ENCODE measurements at regions not wholly inside any gene's neighbourhood (a gene's known extent, or its start where the extent isn't known, plus 50 kb on each side); places are given as distances from the start of the nearest gene placed in this dataset.

- peak; percentile 13 for DNase-seq (ENCODE audit: low spot score)
These were observed 134.3 kb downstream of the OR2K2 start for GRCh38 chr9:111195766-111196165.

GRCh38 chr9:111193095-111193494 is 136.9 kb downstream of the OR2K2 start:
- no peak for DNase-seq (ENCODE audit: low spot score)

- no peak for DNase-seq (ENCODE audit: low spot score)
These were observed 137.4 kb downstream of the OR2K2 start for GRCh38 chr9:111192650-111193049.

GRCh38 chr9:111190347-111190746 is 139.7 kb downstream of the OR2K2 start:
- no peak for DNase-seq (ENCODE audit: low spot score)

- no peak for DNase-seq (ENCODE audit: low spot score)
These were observed 142.6 kb downstream of the OR2K2 start for GRCh38 chr9:111187376-111187775.

- DNase-seq (ENCODE audit: low spot score): no peak
These were observed 143.9 kb downstream of the OR2K2 start for GRCh38 chr9:111186021-111186530.

GRCh38 chr9:111180811-111181210 is 142.5 kb upstream of the LPAR1 start:
- DNase-seq (ENCODE audit: low spot score): no peak

- no peak for DNase-seq (ENCODE audit: low spot score)
These were observed 141.3 kb upstream of the LPAR1 start for GRCh38 chr9:111179577-111179976.

- peak; percentile 44 for DNase-seq (ENCODE audit: low spot score)
These were observed 140.2 kb upstream of the LPAR1 start for GRCh38 chr9:111178331-111179055.

- no peak for DNase-seq (ENCODE audit: low spot score)
These were observed 138.2 kb upstream of the LPAR1 start for GRCh38 chr9:111176511-111176910.

- DNase-seq (ENCODE audit: low spot score): no peak
These were observed 137.1 kb upstream of the LPAR1 start for GRCh38 chr9:111175350-111175749.

- DNase-seq (ENCODE audit: low spot score): no peak
These were observed 129.1 kb upstream of the LPAR1 start for GRCh38 chr9:111167341-111167740.

- no peak for DNase-seq (ENCODE audit: low spot score)
These were observed 125.6 kb upstream of the LPAR1 start for GRCh38 chr9:111163716-111164389.

- DNase-seq (ENCODE audit: low spot score): no peak
These were observed 123.8 kb upstream of the LPAR1 start for GRCh38 chr9:111162026-111162425.

GRCh38 chr9:111161015-111161415 is 122.7 kb upstream of the LPAR1 start:
- DNase-seq (ENCODE audit: low spot score): peak; percentile 69

GRCh38 chr9:111158999-111159398 is 120.7 kb upstream of the LPAR1 start:
- no peak for DNase-seq (ENCODE audit: low spot score)

- peak; percentile 70 for DNase-seq (ENCODE audit: low spot score)
These were observed 120.1 kb upstream of the LPAR1 start for GRCh38 chr9:111158363-111158762.

GRCh38 chr9:111154081-111154562 is 115.9 kb upstream of the LPAR1 start:
- DNase-seq (ENCODE audit: low spot score): no peak

GRCh38 chr9:111152614-111153406 is 114.5 kb upstream of the LPAR1 start:
- DNase-seq (ENCODE audit: low spot score): no peak

- DNase-seq (ENCODE audit: low spot score): no peak
These were observed 113.3 kb upstream of the LPAR1 start for GRCh38 chr9:111151537-111151936.

- no peak for DNase-seq (ENCODE audit: low spot score)
These were observed 111.9 kb upstream of the LPAR1 start for GRCh38 chr9:111150181-111150580.

- DNase-seq (ENCODE audit: low spot score): no peak
These were observed 110.9 kb upstream of the LPAR1 start for GRCh38 chr9:111149018-111149759.

All from AG20443 (cell line).